C4-2B (cell line): ENCODE measurements at regions not wholly inside any gene's neighbourhood (a gene's known extent, or its start where the extent isn't known, plus 50 kb on each side); places are given as distances from the start of the nearest gene placed in this dataset.

ENCODE experiments used
- CTCF ChIP-seq: fragments of 450-650 bp; conservative IDR thresholded peaks from 2 replicates; pipeline ENCODE4 v1.5.1; 2017; ENCODE audit warnings: mild to moderate bottlenecking
- ZFX ChIP-seq: fragments of 450-650 bp; IDR thresholded peaks from 2 replicates; pipeline ENCODE4 v1.6.1; 2017

GRCh38 chr11:110829873-110830272 is 117.6 kb upstream of the ARHGAP20 start:
- TF ChIP-seq CTCF (no peak), ZFX (no peak)
